H1 (cell line): ENCODE measurements at regions not wholly inside any gene's neighbourhood (a gene's known extent, or its start where the extent isn't known, plus 50 kb on each side); places are given as distances from the start of the nearest gene placed in this dataset.

Experiments used
- CTCF ChIA-PET: fragments of 300-600 bp; sonication (Branson Sonifier 250); formaldehyde crosslinking; loops from one replicate; lab custom pipeline; 2021; ENCODE audit not compliant: partially characterized antibody; lab: Charles Lee
- POLR2A ChIA-PET: fragments of 300-600 bp; sonication (Branson Sonifier 250); formaldehyde crosslinking; loops from one replicate; lab custom pipeline; 2021; ENCODE audit warnings: inconsistent platforms; ENCODE audit not compliant: partially characterized antibody; lab: Charles Lee
- DNase-seq, 2 experiments: peaks; one replicate each; pipeline versions ENCODE4 v3.0.0 to v3.0.0-alpha.2; 2010 to 2022; ENCODE audit warnings: low spot score in 2 of 2, low read depth in 1 of 2, mixed read lengths in 1 of 2
- FAIRE-seq: peaks from 2 replicates; lab custom pipeline; 2011; peaks lifted over from hg19 to GRCh38; lab: Jason Lieb, UNC
- H2AFZ ChIP-seq: 2 replicates; pipeline ENCODE4 v1.8.1; 2012; ENCODE audit warnings: low read length, inconsistent platforms
- H2AK5ac ChIP-seq: 2 replicates; pipeline ENCODE4 v1.6.1; 2013; ENCODE audit warnings: low read depth, low read length
- H2BK120ac ChIP-seq: replicated peaks from 2 replicates; pipeline ENCODE3; 2013; ENCODE audit warnings: low read depth, low read length, inconsistent platforms
- H2BK12ac ChIP-seq: 2 replicates; pipeline ENCODE4 v1.6.1; 2013; ENCODE audit warnings: low read depth, low read length
- H2BK15ac ChIP-seq: 2 replicates; pipeline ENCODE4 v1.6.1; 2013; ENCODE audit warnings: low read length
- H2BK20ac ChIP-seq: 2 replicates; pipeline ENCODE4 v1.6.1; 2013; ENCODE audit warnings: low read length
- H2BK5ac ChIP-seq: 2 replicates; pipeline ENCODE4 v1.6.1; 2013; ENCODE audit warnings: low read depth, low read length
- H3K14ac ChIP-seq: 2 replicates; pipeline ENCODE4 v1.6.1; 2013; ENCODE audit warnings: inconsistent platforms; ENCODE audit not compliant: insufficient read length
- H3K18ac ChIP-seq: 2 replicates; pipeline ENCODE4 v1.6.1; 2013; ENCODE audit warnings: low read length; ENCODE audit errors: extremely low read depth
- H3K23ac ChIP-seq: 2 replicates; pipeline ENCODE4 v1.6.1; 2013; ENCODE audit warnings: inconsistent platforms; ENCODE audit not compliant: insufficient read length
- H3K23me2 ChIP-seq: 2 replicates; pipeline ENCODE4 v1.6.1; 2013; ENCODE audit warnings: low read depth, low read length
- H3K27ac ChIP-seq: 2 replicates; pipeline ENCODE4 v1.6.1; 2011; ENCODE audit warnings: low read depth, low read length, inconsistent platforms
- H3K27me3 ChIP-seq, 4 experiments: replicated peaks in 1 of 4; 1 replicate in 1 of 4; 2 replicates in 3 of 4; pipeline versions ENCODE4 v1.6.1 to v1.8.1; 2011 to 2013; ENCODE audit warnings: low read length in 3 of 4, mild to moderate bottlenecking in 3 of 4, inconsistent platforms in 2 of 4, mixed read lengths in 2 of 4, moderate library complexity in 1 of 4; ENCODE audit not compliant: control insufficient read depth in 3 of 4, insufficient read depth in 3 of 4; ENCODE audit errors: extremely low read depth in 1 of 4
- H3K36me3 ChIP-seq, 4 experiments: 2 replicates each; pipeline versions ENCODE4 v1.6.1 to v1.8.1; 2011 to 2013; ENCODE audit warnings: mild to moderate bottlenecking in 4 of 4, low read length in 3 of 4, moderate library complexity in 2 of 4, control low read depth in 1 of 4, inconsistent platforms in 1 of 4; ENCODE audit not compliant: insufficient read depth in 4 of 4, control insufficient read depth in 2 of 4
- H3K4ac ChIP-seq: replicated peaks from 2 replicates; pipeline ENCODE3; 2013; ENCODE audit warnings: low read length, low read depth, mixed read lengths, inconsistent platforms; ENCODE audit not compliant: insufficient read length
- H3K4me1 ChIP-seq, 4 experiments: replicated peaks in 1 of 4; 1 replicate in 1 of 4; 2 replicates in 3 of 4; pipeline versions ENCODE4 v1.6.1 to v1.8.1; 2011 to 2013; ENCODE audit warnings: low read length in 3 of 4, inconsistent platforms in 2 of 4, mixed read lengths in 1 of 4; ENCODE audit not compliant: insufficient read depth in 4 of 4, control insufficient read depth in 3 of 4
- H3K4me2 ChIP-seq, 2 experiments: 2 replicates each; pipeline versions ENCODE4 v1.6.1 to v1.8.1; 2011 to 2013; ENCODE audit warnings: low read depth in 2 of 2, low read length in 2 of 2, control low read depth in 1 of 2, inconsistent platforms in 1 of 2, mild to moderate bottlenecking in 1 of 2; ENCODE audit not compliant: insufficient read depth in 1 of 2
- H3K4me3 ChIP-seq, 4 experiments: fragments of 200-600, 300-600 bp in 1 of 4; sonication (generic), shearing (Covaris generic), sonication (Bioruptor Twin) in 1 of 4; 2 replicates each; pipeline versions ENCODE4 v1.5.1 to v1.8.1; 2011 to 2016; ENCODE audit warnings: low read length in 4 of 4, low read depth in 3 of 4, control low read depth in 2 of 4, inconsistent platforms in 2 of 4, mild to moderate bottlenecking in 2 of 4, mixed read lengths in 1 of 4, moderate library complexity in 1 of 4; ENCODE audit not compliant: insufficient read depth in 2 of 4; ENCODE audit errors: extremely low read depth in 1 of 4
- H3K56ac ChIP-seq: replicated peaks from 2 replicates; pipeline ENCODE3; 2013; ENCODE audit warnings: low read depth, mild to moderate bottlenecking, mixed read lengths, low read length, inconsistent platforms; ENCODE audit not compliant: insufficient read length
- H3K79me1 ChIP-seq: 2 replicates; pipeline ENCODE4 v1.6.1; 2013; ENCODE audit warnings: low read depth, low read length, control low read depth
- H3K79me2 ChIP-seq, 2 experiments: 2 replicates each; pipeline versions ENCODE4 v1.6.1 to v1.8.1; 2012 to 2013; ENCODE audit warnings: low read length in 2 of 2, mild to moderate bottlenecking in 2 of 2, inconsistent platforms in 1 of 2; ENCODE audit not compliant: insufficient read depth in 2 of 2, control insufficient read depth in 1 of 2
- H3K9ac ChIP-seq, 4 experiments: replicated peaks in 1 of 4; 1 replicate in 1 of 4; 2 replicates in 3 of 4; pipeline versions ENCODE4 v1.6.1 to v1.8.1; 2011 to 2013; ENCODE audit warnings: low read depth in 3 of 4, low read length in 3 of 4, control low read depth in 2 of 4, mild to moderate bottlenecking in 2 of 4, moderate library complexity in 2 of 4, inconsistent platforms in 1 of 4; ENCODE audit errors: extremely low read depth in 1 of 4
- H3K9me3 ChIP-seq, 2 experiments: 2 replicates each; pipeline versions ENCODE4 v1.6.1 to v1.8.1; 2012 to 2013; ENCODE audit warnings: mild to moderate bottlenecking in 2 of 2, moderate library complexity in 2 of 2, control low read depth in 1 of 2, inconsistent platforms in 1 of 2, low read depth in 1 of 2, low read length in 1 of 2, mixed read lengths in 1 of 2; ENCODE audit not compliant: insufficient read depth in 2 of 2
- H4K20me1 ChIP-seq, 2 experiments: replicated peaks in 1 of 2; 2 replicates each; pipeline versions ENCODE3 to v1.8.1; 2011 to 2013; ENCODE audit warnings: inconsistent platforms in 2 of 2, low read length in 2 of 2, mild to moderate bottlenecking in 1 of 2; ENCODE audit not compliant: insufficient read depth in 2 of 2, control insufficient read depth in 1 of 2
- H4K5ac ChIP-seq: 2 replicates; pipeline ENCODE4 v1.6.1; 2013; ENCODE audit warnings: low read length, low read depth, mixed read lengths, inconsistent platforms; ENCODE audit not compliant: insufficient read length
- H4K8ac ChIP-seq: 2 replicates; pipeline ENCODE4 v1.8.0; 2013; ENCODE audit warnings: mild to moderate bottlenecking, moderate library complexity, low read length, inconsistent platforms; ENCODE audit not compliant: insufficient read depth; ENCODE audit errors: extremely low read depth
- H4K91ac ChIP-seq: replicated peaks from 2 replicates; pipeline ENCODE3; 2013; ENCODE audit warnings: low read length, mixed read lengths, inconsistent platforms; ENCODE audit not compliant: insufficient read length
- CEBPB ChIP-seq: IDR thresholded peaks from 2 replicates; pipeline ENCODE4 v1.6.1; 2012; ENCODE audit warnings: low read depth, low read length
- EP300 ChIP-seq, 2 experiments: IDR thresholded peaks; 1 replicate in 1 of 2; 2 replicates in 1 of 2; pipeline ENCODE4 v1.6.1; 2011 to 2012; ENCODE audit warnings: low read depth in 2 of 2, low read length in 2 of 2, mild to moderate bottlenecking in 2 of 2, borderline replicate concordance in 1 of 2, inconsistent platforms in 1 of 2, moderate library complexity in 1 of 2
- EZH2 ChIP-seq: fragments of 200-600 bp; sonication (generic); IDR thresholded peaks from 2 replicates; pipeline ENCODE4 v1.7.1; 2012; ENCODE audit warnings: low read depth, mild to moderate bottlenecking, moderate library complexity, low read length, inconsistent platforms; ENCODE audit not compliant: severe bottlenecking
- GABPA ChIP-seq: IDR thresholded peaks from 2 replicates; pipeline ENCODE4 v1.6.1; 2011; ENCODE audit warnings: mild to moderate bottlenecking, low read length, moderate library complexity, borderline replicate concordance; ENCODE audit not compliant: insufficient read depth
- POU5F1 ChIP-seq: IDR thresholded peaks from 2 replicates; pipeline ENCODE4 v1.6.1; 2011; ENCODE audit warnings: low read depth, mild to moderate bottlenecking, low read length, moderate library complexity
- SIX5 ChIP-seq: IDR thresholded peaks from 2 replicates; pipeline ENCODE4 v1.6.1; 2011; ENCODE audit warnings: mild to moderate bottlenecking, low read depth, low read length
- SRF ChIP-seq: IDR thresholded peaks from 2 replicates; pipeline ENCODE4 v1.6.1; 2011; ENCODE audit warnings: mild to moderate bottlenecking, low read depth, low read length, moderate library complexity
- TAF7 ChIP-seq: optimal IDR thresholded peaks from 2 replicates; pipeline ENCODE3; 2011; ENCODE audit warnings: low read depth, mild to moderate bottlenecking, inconsistent platforms, low read length, moderate library complexity, borderline replicate concordance
- TEAD4 ChIP-seq: IDR thresholded peaks from 2 replicates; pipeline ENCODE4 v1.6.1; 2012; ENCODE audit warnings: low read depth, low read length, inconsistent platforms, mixed read lengths
- YY1 ChIP-seq: IDR thresholded peaks from 2 replicates; pipeline ENCODE4 v1.6.1; 2011; ENCODE audit warnings: low read depth, mild to moderate bottlenecking, low read length
- whole genome bisulfite sequencing, 2 experiments: shearing (Covaris generic) in 1 of 2; methylation state at CpG; one replicate each; pipeline versions ENCODE4 v1.1.6 to v1.1.7; 2013 to 2015; ENCODE audit warnings: low lambda C conversion rate in 2 of 2, mixed read lengths in 2 of 2, inconsistent platforms in 1 of 2, low coverage in 1 of 2, missing lambda C conversion rate in 1 of 2; ENCODE audit not compliant: insufficient replicate concordance in 2 of 2, insufficient coverage in 1 of 2, insufficient read length in 1 of 2; ENCODE audit errors: extremely low coverage in 1 of 2, missing lambda C conversion rate in 1 of 2; 5-methylcytosine and 5-hydroxymethylcytosine counted together

DNA sequence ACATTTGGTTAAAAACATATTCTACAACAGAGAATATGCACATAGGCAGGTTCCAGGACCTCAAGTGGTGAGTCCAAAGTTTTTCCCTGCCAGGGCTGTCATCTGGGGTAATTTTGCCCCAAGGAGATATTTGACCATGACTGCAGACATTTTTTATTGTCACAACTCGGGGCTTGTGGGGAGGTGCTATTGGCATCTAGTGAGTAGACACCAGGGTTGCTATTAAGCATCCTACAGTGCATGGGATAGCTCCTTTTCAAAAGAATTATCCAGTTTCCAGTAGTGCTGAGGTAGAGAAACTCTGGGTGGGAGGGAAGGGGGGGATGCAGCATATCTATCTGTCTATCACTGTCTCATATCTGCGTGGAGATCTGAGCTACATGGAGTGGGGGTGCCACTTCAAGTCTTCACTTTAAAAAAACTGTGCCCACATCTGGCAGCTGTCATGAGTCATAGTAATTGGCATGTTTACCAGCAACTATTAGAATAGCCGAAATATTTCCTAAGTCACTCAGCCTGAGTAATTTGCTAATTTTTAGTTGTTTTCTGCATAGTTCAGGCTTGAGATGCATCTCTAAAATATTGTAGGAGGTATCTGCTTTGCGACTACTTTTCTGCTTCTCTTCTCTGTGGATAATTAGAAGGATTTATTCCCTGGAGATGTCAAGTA is 254.0 kb upstream of the RBMS1 start:
- POLR2A ChIA-PET, result no interaction called here
- TF ChIP-seq POU5F1, result no peak
- TF ChIP-seq CEBPB, result no peak
- no peak for TF ChIP-seq EZH2
- no peak for TF ChIP-seq EP300 (IDR thresholded peaks at IDR 0.05; ENCODE audit: borderline replicate concordance in 1 of 2, low read depth in 2 of 2, low read length in 2 of 2)
- no peak for TF ChIP-seq TEAD4
- TF ChIP-seq GABPA, result no peak
- TF ChIP-seq SIX5, result no peak
- no peak for TF ChIP-seq YY1
- TF ChIP-seq TAF7, result no peak
- no peak for TF ChIP-seq SRF

More for the DNA sequence above, 254.0 kb upstream of the RBMS1 start:
- no peaks in the 10 kb centered on the region for H3K27me3 ChIP-seq
- no peak overlapping the region for H3K23ac ChIP-seq
- H3K9ac ChIP-seq, result no peak overlapping the region
- no peak overlapping the region for H4K91ac ChIP-seq
- no peak overlapping the region for H2AK5ac ChIP-seq
- H3K4ac ChIP-seq, result no peak overlapping the region
- H3K36me3 ChIP-seq, result no peaks in the 10 kb centered on the region
- no peaks in the 10 kb centered on the region for H3K9me3 ChIP-seq
- H4K8ac ChIP-seq, result no peak overlapping the region
- H2BK120ac ChIP-seq, result no peak overlapping the region
- no peak overlapping the region for H3K14ac ChIP-seq
- H3K23me2 ChIP-seq, result no peaks in the 10 kb centered on the region
- no peak overlapping the region for H3K18ac ChIP-seq
- no peak overlapping the region for H2AFZ ChIP-seq
- H2BK15ac ChIP-seq, result no peak overlapping the region
- H2BK20ac ChIP-seq, result no peak overlapping the region
- no peaks in the 10 kb centered on the region for H4K20me1 ChIP-seq
- H3K56ac ChIP-seq, result no peak overlapping the region
- CTCF ChIA-PET, result no interaction called here
- H2BK12ac ChIP-seq, result no peak overlapping the region
- H2BK5ac ChIP-seq, result no peak overlapping the region
- WGBS, 2 experiments, result 93% methylated on average over 4 of the region's 4 CpGs; no CpG with 5 or more reads in 1 of the 2 experiments
- DNase-seq (no peak), FAIRE-seq (no peak)
- H4K5ac ChIP-seq, result no peak overlapping the region
- H3K27ac ChIP-seq, result no peak overlapping the region
- no peaks in the 10 kb centered on the region for H3K79me1 ChIP-seq
- H3K79me2 ChIP-seq, result no peaks in the 10 kb centered on the region
- H3K4me3 ChIP-seq, result no peak overlapping the region
- no peak overlapping the region for H3K4me2 ChIP-seq
- peaks cover 0 to 3% (median 0%) of the 10 kb centered on the region in 4 experiments; a peak in 1 of 7 replicates for H3K4me1 ChIP-seq
